ENCODE measurements at regions not wholly inside any gene's neighbourhood (a gene's known extent, or its start where the extent isn't known, plus 50 kb on each side); places are given as distances from the start of the nearest gene placed in this dataset.

- TF ChIP-seq CTCF (IDR thresholded peaks at IDR 0.05) (no peak), POLR2A (IDR thresholded peaks at IDR 0.05) (no peak)
Measured at GRCh38 chr11:33412241-33412640, 155.1 kb downstream of the HIPK3 start.

Measured in heart left ventricle (tissue), 13 donors.